ENCODE measurements at regions not wholly inside any gene's neighbourhood (a gene's known extent, or its start where the extent isn't known, plus 50 kb on each side); places are given as distances from the start of the nearest gene placed in this dataset.

DNA sequence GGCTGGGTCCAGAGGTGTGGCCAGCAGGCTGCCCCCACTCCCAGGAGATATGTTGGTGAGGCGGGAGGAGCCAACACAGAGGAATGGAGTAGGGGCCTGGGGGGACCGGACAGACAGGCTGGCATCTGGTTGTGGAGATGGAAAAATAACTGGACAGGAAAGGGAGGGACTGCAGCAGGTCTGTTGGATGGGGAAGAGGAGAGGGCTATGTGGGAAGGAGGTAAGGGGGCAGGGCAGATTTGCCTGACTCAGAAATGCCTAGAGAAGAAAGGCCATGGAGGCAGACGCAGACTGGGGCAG, 160.4 kb downstream of the TRIM29 start (continued):
- no peak for TF ChIP-seq STAT1 (IDR thresholded peaks at IDR 0.05; ENCODE audit: unreplicated experiment)
- TF ChIP-seq, protein P1, sequence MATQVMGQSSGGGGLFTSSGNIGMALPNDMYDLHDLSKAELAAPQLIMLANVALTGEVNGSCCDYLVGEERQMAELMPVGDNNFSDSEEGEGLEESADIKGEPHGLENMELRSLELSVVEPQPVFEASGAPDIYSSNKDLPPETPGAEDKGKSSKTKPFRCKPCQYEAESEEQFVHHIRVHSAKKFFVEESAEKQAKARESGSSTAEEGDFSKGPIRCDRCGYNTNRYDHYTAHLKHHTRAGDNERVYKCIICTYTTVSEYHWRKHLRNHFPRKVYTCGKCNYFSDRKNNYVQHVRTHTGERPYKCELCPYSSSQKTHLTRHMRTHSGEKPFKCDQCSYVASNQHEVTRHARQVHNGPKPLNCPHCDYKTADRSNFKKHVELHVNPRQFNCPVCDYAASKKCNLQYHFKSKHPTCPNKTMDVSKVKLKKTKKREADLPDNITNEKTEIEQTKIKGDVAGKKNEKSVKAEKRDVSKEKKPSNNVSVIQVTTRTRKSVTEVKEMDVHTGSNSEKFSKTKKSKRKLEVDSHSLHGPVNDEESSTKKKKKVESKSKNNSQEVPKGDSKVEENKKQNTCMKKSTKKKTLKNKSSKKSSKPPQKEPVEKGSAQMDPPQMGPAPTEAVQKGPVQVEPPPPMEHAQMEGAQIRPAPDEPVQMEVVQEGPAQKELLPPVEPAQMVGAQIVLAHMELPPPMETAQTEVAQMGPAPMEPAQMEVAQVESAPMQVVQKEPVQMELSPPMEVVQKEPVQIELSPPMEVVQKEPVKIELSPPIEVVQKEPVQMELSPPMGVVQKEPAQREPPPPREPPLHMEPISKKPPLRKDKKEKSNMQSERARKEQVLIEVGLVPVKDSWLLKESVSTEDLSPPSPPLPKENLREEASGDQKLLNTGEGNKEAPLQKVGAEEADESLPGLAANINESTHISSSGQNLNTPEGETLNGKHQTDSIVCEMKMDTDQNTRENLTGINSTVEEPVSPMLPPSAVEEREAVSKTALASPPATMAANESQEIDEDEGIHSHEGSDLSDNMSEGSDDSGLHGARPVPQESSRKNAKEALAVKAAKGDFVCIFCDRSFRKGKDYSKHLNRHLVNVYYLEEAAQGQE (IDR thresholded peaks at IDR 0.05; ENCODE audit: unreplicated experiment), result no peak
- no peak for TF ChIP-seq ZNF331 (CRISPR knock-in tag; IDR thresholded peaks at IDR 0.05; ENCODE audit: low read depth)
- TF ChIP-seq, protein P2, sequence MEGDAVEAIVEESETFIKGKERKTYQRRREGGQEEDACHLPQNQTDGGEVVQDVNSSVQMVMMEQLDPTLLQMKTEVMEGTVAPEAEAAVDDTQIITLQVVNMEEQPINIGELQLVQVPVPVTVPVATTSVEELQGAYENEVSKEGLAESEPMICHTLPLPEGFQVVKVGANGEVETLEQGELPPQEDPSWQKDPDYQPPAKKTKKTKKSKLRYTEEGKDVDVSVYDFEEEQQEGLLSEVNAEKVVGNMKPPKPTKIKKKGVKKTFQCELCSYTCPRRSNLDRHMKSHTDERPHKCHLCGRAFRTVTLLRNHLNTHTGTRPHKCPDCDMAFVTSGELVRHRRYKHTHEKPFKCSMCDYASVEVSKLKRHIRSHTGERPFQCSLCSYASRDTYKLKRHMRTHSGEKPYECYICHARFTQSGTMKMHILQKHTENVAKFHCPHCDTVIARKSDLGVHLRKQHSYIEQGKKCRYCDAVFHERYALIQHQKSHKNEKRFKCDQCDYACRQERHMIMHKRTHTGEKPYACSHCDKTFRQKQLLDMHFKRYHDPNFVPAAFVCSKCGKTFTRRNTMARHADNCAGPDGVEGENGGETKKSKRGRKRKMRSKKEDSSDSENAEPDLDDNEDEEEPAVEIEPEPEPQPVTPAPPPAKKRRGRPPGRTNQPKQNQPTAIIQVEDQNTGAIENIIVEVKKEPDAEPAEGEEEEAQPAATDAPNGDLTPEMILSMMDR (conservative IDR thresholded peaks at IDR 0.05; ENCODE audit: low read depth in 2 of 2), result no peak
- TF ChIP-seq POLR2AphosphoS5 (IDR thresholded peaks at IDR 0.05; ENCODE audit: low read depth), result no peak

DNA sequence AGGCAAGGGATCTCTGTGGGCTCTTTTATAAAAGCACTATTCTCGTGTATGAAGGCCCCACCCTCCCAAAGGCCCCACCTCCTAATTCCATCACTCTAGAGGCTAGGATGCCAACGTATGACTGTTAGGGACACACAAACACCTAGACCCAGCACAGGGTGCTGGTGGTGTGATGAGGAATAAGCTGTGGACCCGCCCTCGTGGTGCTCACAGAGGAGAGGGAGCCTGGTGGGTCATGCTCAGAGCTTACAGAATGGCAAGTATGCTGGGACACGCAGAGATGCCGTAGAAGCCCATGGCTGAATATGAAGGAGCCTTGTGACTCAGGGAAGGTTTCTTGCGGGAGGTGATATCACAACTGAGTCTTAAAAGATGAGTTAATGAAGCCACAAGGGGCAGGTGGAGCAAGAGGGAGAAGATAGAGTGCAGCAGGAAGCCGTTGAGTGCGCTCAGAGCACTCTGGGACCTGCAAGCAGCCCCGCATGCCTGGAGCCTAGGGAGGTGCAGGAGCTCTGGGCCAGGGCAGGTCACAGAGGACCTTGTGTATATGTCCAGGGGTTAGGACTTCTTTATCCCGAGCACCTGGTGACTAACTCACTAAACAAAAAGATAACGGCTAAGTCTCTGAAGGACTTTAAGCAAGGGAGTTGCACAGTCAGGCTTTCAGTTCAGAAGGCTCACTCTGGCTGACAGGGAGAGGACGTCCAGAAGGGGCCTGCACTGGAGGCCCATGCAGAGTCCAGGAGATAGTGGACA, 160.9 kb downstream of the TRIM29 start:
- H3K4me1 Mint-ChIP-seq, result peaks cover 14% of the 10 kb centered on the region
- DNase-seq (ENCODE audit: low spot score), result no peak
- TF ChIP-seq CREB1 (CRISPR knock-in tag; IDR thresholded peaks at IDR 0.05; ENCODE audit: low read depth) (no peak), ZNF114 (CRISPR knock-in tag; IDR thresholded peaks at IDR 0.05) (no peak), ZNF331 (CRISPR knock-in tag; IDR thresholded peaks at IDR 0.05; ENCODE audit: low read depth) (no peak), POLR2AphosphoS5 (IDR thresholded peaks at IDR 0.05; ENCODE audit: low read depth) (no peak)
- TF ChIP-seq, protein P3, sequence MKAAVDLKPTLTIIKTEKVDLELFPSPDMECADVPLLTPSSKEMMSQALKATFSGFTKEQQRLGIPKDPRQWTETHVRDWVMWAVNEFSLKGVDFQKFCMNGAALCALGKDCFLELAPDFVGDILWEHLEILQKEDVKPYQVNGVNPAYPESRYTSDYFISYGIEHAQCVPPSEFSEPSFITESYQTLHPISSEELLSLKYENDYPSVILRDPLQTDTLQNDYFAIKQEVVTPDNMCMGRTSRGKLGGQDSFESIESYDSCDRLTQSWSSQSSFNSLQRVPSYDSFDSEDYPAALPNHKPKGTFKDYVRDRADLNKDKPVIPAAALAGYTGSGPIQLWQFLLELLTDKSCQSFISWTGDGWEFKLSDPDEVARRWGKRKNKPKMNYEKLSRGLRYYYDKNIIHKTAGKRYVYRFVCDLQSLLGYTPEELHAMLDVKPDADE (IDR thresholded peaks at IDR 0.05), result no peak
- TF ChIP-seq, protein P2 (conservative IDR thresholded peaks at IDR 0.05; ENCODE audit: low read depth in 2 of 2), result no peak
- TF ChIP-seq, protein P4, sequence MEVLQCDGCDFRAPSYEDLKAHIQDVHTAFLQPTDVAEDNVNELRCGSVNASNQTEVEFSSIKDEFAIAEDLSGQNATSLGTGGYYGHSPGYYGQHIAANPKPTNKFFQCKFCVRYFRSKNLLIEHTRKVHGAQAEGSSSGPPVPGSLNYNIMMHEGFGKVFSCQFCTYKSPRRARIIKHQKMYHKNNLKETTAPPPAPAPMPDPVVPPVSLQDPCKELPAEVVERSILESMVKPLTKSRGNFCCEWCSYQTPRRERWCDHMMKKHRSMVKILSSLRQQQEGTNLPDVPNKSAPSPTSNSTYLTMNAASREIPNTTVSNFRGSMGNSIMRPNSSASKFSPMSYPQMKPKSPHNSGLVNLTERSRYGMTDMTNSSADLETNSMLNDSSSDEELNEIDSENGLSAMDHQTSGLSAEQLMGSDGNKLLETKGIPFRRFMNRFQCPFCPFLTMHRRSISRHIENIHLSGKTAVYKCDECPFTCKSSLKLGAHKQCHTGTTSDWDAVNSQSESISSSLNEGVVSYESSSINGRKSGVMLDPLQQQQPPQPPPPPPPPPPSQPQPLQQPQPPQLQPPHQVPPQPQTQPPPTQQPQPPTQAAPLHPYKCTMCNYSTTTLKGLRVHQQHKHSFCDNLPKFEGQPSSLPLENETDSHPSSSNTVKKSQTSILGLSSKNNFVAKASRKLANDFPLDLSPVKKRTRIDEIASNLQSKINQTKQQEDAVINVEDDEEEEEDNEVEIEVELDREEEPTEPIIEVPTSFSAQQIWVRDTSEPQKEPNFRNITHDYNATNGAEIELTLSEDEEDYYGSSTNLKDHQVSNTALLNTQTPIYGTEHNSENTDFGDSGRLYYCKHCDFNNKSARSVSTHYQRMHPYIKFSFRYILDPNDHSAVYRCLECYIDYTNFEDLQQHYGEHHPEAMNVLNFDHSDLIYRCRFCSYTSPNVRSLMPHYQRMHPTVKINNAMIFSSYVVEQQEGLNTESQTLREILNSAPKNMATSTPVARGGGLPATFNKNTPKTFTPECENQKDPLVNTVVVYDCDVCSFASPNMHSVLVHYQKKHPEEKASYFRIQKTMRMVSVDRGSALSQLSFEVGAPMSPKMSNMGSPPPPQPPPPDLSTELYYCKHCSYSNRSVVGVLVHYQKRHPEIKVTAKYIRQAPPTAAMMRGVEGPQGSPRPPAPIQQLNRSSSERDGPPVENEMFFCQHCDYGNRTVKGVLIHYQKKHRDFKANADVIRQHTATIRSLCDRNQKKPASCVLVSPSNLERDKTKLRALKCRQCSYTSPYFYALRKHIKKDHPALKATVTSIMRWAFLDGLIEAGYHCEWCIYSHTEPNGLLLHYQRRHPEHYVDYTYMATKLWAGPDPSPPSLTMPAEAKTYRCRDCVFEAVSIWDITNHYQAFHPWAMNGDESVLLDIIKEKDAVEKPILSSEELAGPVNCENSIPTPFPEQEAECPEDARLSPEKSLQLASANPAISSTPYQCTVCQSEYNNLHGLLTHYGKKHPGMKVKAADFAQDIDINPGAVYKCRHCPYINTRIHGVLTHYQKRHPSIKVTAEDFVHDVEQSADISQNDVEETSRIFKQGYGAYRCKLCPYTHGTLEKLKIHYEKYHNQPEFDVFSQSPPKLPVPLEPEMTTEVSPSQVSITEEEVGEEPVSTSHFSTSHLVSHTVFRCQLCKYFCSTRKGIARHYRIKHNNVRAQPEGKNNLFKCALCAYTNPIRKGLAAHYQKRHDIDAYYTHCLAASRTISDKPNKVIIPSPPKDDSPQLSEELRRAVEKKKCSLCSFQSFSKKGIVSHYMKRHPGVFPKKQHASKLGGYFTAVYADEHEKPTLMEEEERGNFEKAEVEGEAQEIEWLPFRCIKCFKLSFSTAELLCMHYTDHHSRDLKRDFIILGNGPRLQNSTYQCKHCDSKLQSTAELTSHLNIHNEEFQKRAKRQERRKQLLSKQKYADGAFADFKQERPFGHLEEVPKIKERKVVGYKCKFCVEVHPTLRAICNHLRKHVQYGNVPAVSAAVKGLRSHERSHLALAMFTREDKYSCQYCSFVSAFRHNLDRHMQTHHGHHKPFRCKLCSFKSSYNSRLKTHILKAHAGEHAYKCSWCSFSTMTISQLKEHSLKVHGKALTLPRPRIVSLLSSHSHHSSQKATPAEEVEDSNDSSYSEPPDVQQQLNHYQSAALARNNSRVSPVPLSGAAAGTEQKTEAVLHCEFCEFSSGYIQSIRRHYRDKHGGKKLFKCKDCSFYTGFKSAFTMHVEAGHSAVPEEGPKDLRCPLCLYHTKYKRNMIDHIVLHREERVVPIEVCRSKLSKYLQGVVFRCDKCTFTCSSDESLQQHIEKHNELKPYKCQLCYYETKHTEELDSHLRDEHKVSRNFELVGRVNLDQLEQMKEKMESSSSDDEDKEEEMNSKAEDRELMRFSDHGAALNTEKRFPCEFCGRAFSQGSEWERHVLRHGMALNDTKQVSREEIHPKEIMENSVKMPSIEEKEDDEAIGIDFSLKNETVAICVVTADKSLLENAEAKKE (CRISPR knock-in tag; IDR thresholded peaks at IDR 0.05), result no peak

More for the DNA sequence above, 160.9 kb downstream of the TRIM29 start:
- H3K4me3 ChIP-seq, result no peak overlapping the region
- no peaks in the 10 kb centered on the region for H3K9me3 Mint-ChIP-seq
- no peak overlapping the region for H2AFZ ChIP-seq
- H3K27ac Mint-ChIP-seq, result no peak overlapping the region
- no peaks in the 10 kb centered on the region for H3K27me3 ChIP-seq (ENCODE audit: insufficient read depth)
- H3K4me1 ChIP-seq (ENCODE audit: insufficient read depth), result peaks cover 11% of the 10 kb centered on the region
- H3F3A ChIP-seq (replicated peaks; ENCODE audit: low read depth), result no peaks in the 10 kb centered on the region
- H3K9me2 ChIP-seq (ENCODE audit: insufficient read depth), result no peaks in the 10 kb centered on the region
- H4K20me1 ChIP-seq (replicated peaks; ENCODE audit: insufficient read depth), result no peaks in the 10 kb centered on the region
- no peaks in the 10 kb centered on the region for H3K79me2 ChIP-seq (replicated peaks; ENCODE audit: insufficient read depth)
- no peak overlapping the region for H3K4me2 ChIP-seq
- H3K36me3 Mint-ChIP-seq (ENCODE audit: low read depth), result peaks cover 3% of the 10 kb centered on the region; the same call in 1 of the 3 replicates
- no peaks in the 10 kb centered on the region for H3K36me3 ChIP-seq (ENCODE audit: insufficient read depth)
- ATAC-seq, result no peak
- no peak overlapping the region for H3K27ac ChIP-seq (ENCODE audit: low read depth)
- H3K4me3 Mint-ChIP-seq, result no peak overlapping the region
- peaks cover 13% of the 10 kb centered on the region for H3K27me3 Mint-ChIP-seq (ENCODE audit: insufficient read depth, low read depth, poor library complexity)
